HEK293T (cell line): ENCODE measurements at regions not wholly inside any gene's neighbourhood (a gene's known extent, or its start where the extent isn't known, plus 50 kb on each side); places are given as distances from the start of the nearest gene placed in this dataset.

Experiments used
- ELF4 ChIP-seq: fragments of 450-650 bp; IDR thresholded peaks from 2 replicates; pipeline ENCODE4 v1.6.1; 2017; ENCODE audit warnings: antibody characterized with exemption
- HDGF ChIP-seq: fragments of 450-650 bp; IDR thresholded peaks from 2 replicates; pipeline ENCODE4 v1.6.1; 2017; ENCODE audit warnings: antibody characterized with exemption, borderline replicate concordance
- LEF1 ChIP-seq: fragments of 450-650 bp; IDR thresholded peaks from 2 replicates; pipeline ENCODE4 v1.6.1; 2017; ENCODE audit warnings: mild to moderate bottlenecking, borderline replicate concordance
- SP1 ChIP-seq: fragments of 450-650 bp; IDR thresholded peaks from 2 replicates; pipeline ENCODE4 v1.6.1; 2017

GRCh38 chr15:37774961-37775360 lies 159.5 kb upstream of the TMCO5A start:
- TF ChIP-seq ELF4 (no peak), SP1 (no peak), HDGF (no peak), LEF1 (no peak)
